ENCODE measurements at regions not wholly inside any gene's neighbourhood (a gene's known extent, or its start where the extent isn't known, plus 50 kb on each side); places are given as distances from the start of the nearest gene placed in this dataset.

- no peak overlapping the region for H3K27ac Mint-ChIP-seq (ENCODE audit: unreplicated experiment)
These were observed 227.9 kb upstream of the G2E3 start for GRCh38 chr14:30331030-30331429.

GRCh38 chr14:30332374-30332773, 226.6 kb upstream of the G2E3 start:
- H3K36me3 Mint-ChIP-seq (ENCODE audit: unreplicated experiment): no peaks in the 10 kb centered on the region
- H3K4me3 Mint-ChIP-seq (ENCODE audit: unreplicated experiment): no peak overlapping the region
- H3K9me3 Mint-ChIP-seq (ENCODE audit: unreplicated experiment): no peaks in the 10 kb centered on the region
- H3K27me3 Mint-ChIP-seq (ENCODE audit: unreplicated experiment): peaks cover 2% of the 10 kb centered on the region
- no peak for TF ChIP-seq CTCF (IDR thresholded peaks at IDR 0.05; ENCODE audit: partially characterized antibody, unreplicated experiment)
- no peak overlapping the region for H3K27ac Mint-ChIP-seq (ENCODE audit: unreplicated experiment)
- DNase-seq: no peak
- H3K4me1 Mint-ChIP-seq (ENCODE audit: low read depth, unreplicated experiment): peaks cover 15% of the 10 kb centered on the region

More at GRCh38 chr14:30331030-30331429, 227.9 kb upstream of the G2E3 start:
- Mint-ChIP-seq H3K4me1 (ENCODE audit: low read depth, unreplicated experiment) (peaks cover 15% of the 10 kb centered on the region), H3K9me3 (ENCODE audit: unreplicated experiment) (no peaks in the 10 kb centered on the region), H3K27me3 (ENCODE audit: unreplicated experiment) (peaks cover 2% of the 10 kb centered on the region), H3K36me3 (ENCODE audit: unreplicated experiment) (no peaks in the 10 kb centered on the region), H3K4me3 (ENCODE audit: unreplicated experiment) (no peak overlapping the region)
- TF ChIP-seq CTCF (IDR thresholded peaks at IDR 0.05; ENCODE audit: partially characterized antibody, unreplicated experiment): no peak
- DNase-seq: no peak

GRCh38 chr14:30333934-30334333, 225.0 kb upstream of the G2E3 start:
- no peak overlapping the region for H3K27ac Mint-ChIP-seq (ENCODE audit: unreplicated experiment)
- H3K36me3 Mint-ChIP-seq (ENCODE audit: unreplicated experiment): no peaks in the 10 kb centered on the region
- no peak overlapping the region for H3K4me3 Mint-ChIP-seq (ENCODE audit: unreplicated experiment)
- TF ChIP-seq CTCF (IDR thresholded peaks at IDR 0.05; ENCODE audit: partially characterized antibody, unreplicated experiment): no peak
- H3K27me3 Mint-ChIP-seq (ENCODE audit: unreplicated experiment): peaks cover 2% of the 10 kb centered on the region
- DNase-seq: no peak
- peaks cover 7% of the 10 kb centered on the region for H3K4me1 Mint-ChIP-seq (ENCODE audit: low read depth, unreplicated experiment)
- H3K9me3 Mint-ChIP-seq (ENCODE audit: unreplicated experiment): no peaks in the 10 kb centered on the region

- Mint-ChIP-seq H3K4me3 (ENCODE audit: unreplicated experiment) (no peak overlapping the region), H3K36me3 (ENCODE audit: unreplicated experiment) (no peaks in the 10 kb centered on the region), H3K4me1 (ENCODE audit: low read depth, unreplicated experiment) (peaks cover 3% of the 10 kb centered on the region), H3K9me3 (ENCODE audit: unreplicated experiment) (no peaks in the 10 kb centered on the region), H3K27ac (ENCODE audit: unreplicated experiment) (no peak overlapping the region), H3K27me3 (ENCODE audit: unreplicated experiment) (peaks cover 2% of the 10 kb centered on the region)
- no peak for DNase-seq
- TF ChIP-seq CTCF (IDR thresholded peaks at IDR 0.05; ENCODE audit: partially characterized antibody, unreplicated experiment): no peak
These were observed 221.5 kb upstream of the G2E3 start for GRCh38 chr14:30337456-30337855.

- Mint-ChIP-seq H3K9me3 (ENCODE audit: unreplicated experiment) (no peaks in the 10 kb centered on the region), H3K4me1 (ENCODE audit: low read depth, unreplicated experiment) (no peaks in the 10 kb centered on the region), H3K4me3 (ENCODE audit: unreplicated experiment) (no peak overlapping the region), H3K27me3 (ENCODE audit: unreplicated experiment) (peaks cover 2% of the 10 kb centered on the region), H3K36me3 (ENCODE audit: unreplicated experiment) (no peaks in the 10 kb centered on the region), H3K27ac (ENCODE audit: unreplicated experiment) (no peak overlapping the region)
- DNase-seq: no peak
- TF ChIP-seq CTCF (IDR thresholded peaks at IDR 0.05; ENCODE audit: partially characterized antibody, unreplicated experiment): no peak
These were observed 219.6 kb upstream of the G2E3 start for GRCh38 chr14:30339311-30339901.

All from glutamatergic neuron (in vitro differentiated cells).